Left kidney (tissue), 1 donor: ENCODE measurements at regions not wholly inside any gene's neighbourhood (a gene's known extent, or its start where the extent isn't known, plus 50 kb on each side); places are given as distances from the start of the nearest gene placed in this dataset.
A peak's percentile ranks its signal among the peaks of the same experiment; 100 is the strongest.

Source experiments
- DNase-seq: peaks from one replicate; pipeline ENCODE4 v3.0.0-alpha.2; 2013

DNA sequence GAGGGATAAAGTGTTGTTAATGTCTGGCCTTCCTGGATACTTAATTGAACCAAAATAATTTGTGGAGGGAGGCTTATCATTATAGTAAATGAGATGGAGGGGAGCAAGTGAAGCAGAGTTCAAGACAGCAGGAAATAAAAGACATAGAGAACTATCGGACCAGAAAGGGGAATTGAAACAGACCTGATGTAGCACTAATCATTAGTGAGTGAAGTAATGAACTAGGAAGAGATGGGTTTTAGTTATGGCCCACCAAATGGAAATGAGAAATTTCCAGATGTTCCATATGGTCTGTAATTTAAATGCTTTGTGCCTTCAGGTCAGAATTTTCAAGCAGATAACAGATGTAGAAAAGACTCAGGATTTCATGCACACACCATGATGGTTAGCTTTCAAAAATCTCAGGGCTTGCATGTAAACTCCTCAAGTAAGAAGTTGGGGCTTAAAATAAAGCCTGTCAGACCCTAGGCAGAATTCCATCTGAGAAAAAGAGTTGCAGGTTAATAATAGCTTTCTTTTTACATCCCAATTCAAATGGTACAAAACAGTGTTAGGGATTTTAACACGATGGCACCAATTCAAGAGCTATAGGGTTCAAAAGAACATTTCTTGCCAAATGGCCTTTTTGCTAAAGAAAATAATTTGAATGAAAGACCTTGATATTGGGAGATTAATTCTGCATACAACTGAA, 355.8 kb downstream of the FSCB start:
- no peak for DNase-seq

DNA sequence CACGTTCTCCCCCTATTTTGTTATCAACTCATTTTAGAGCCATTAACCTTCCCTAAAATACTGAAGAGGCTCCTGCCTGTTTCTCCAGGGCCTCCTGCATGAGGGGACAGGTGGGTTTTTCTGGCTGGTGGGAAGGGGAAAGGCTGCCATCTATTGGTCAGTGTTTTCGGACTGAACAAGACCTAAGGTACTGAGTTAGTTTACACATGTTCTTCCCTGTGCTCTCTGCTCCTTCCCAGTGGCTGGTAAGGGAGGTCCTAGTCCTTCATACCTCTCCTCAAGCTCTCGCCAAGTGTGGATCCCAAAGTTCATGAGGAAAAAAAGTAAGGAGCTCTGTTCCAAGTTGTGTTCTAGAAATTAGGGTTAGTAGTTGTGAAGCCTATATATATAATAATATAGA, 357.5 kb downstream of the FSCB start:
- peak; percentile 57 for DNase-seq

DNA sequence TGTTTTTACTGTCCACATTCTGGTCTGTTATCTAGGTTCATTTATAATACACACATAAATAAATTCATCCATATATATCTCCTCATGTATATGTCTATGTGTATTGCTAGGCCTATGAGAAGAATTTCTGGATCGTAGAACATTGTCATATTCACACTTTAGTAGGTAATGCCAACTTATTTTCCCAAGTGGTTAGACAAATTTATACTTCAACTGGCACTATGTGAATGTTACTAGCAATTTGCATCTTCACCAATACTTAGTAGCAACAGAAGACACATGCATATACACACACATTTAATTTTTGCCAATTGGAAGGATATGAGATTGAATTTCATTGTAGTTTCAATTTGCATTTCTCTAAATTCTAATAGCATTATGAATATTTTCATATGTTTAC, 365.1 kb downstream of the FSCB start:
- no peak for DNase-seq

DNA sequence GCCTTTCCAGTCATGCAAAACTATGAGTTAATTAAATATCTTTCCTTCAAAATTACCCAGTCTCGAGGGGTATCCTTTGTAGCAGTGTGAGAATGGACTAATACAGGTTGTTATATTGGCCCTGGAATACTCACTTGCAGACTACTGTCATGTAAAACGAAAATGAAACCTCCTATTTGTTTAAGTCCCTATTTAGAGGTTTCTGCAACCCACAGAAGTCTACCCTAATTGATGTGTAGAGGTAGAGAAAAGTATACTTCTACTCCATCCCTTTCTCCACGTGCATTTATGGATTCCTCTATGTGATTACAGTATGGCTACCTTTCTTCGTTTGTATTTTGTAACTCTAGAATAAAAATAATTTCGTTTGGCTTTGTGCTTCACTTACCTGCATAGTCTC, 371.1 kb downstream of the FSCB start:
- no peak for DNase-seq

DNA sequence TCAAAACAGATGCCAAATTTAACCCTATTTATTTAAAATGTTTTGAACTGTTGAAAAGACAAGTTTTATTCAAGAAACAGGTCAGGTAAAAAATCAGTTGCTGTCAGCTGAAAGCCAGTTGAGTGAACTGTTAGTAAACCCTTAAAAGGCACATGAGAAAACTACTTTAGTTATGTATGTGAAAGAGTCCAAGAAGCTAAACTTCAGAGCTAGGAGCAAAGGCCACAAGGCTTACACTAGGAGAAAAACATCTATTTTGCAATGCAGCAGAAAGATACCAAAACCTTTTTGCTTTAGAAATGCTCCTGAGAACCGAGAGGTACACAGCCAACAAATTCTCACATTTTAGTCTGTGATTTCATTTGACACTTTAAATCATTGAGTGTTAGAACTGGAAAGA, 375.2 kb downstream of the FSCB start:
- DNase-seq, result no peak

DNA sequence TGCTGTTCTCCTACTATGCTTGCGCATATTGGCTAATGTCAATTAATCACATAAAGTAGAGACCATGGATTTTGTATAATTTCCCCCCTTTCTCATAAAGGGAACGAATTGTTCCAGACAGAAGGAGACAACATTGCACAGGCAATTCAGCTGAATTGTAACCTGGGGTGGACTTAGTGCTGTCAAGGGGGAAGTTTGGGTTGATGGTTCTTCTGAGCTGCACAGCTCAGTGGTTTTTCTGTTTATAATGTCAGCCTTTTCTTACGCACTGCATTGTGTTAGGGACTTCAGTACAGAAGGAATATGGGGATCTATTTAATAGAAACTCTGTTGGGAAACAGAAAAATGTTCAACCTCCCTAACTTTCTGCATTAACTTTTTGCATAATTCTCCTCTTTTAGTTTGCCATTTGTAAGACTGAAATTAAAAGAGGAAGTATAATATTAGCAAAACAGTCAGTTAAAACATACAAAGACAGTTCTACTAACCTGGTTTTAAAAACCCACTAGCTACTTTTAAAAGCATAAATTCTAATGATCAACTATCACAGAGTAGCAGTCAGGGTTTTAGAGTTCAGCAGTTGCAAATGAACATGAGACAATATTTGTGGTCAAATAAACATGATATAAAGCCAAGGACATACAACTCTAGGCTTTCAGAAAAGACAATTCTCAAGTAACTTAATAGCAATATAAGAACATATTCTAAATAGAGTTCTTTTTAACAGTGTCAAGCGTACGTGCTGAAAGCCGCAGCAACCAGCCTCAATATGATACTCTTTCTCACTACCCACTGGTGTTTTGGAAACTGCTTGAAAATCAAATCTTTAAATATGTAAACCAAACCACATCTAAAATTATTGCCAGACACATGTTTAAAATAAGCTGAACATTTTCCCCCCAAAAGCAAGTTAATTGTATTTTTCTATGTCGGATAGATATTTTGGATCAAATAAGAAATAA, 393.0 kb downstream of the FSCB start:
- no peak for DNase-seq

DNA sequence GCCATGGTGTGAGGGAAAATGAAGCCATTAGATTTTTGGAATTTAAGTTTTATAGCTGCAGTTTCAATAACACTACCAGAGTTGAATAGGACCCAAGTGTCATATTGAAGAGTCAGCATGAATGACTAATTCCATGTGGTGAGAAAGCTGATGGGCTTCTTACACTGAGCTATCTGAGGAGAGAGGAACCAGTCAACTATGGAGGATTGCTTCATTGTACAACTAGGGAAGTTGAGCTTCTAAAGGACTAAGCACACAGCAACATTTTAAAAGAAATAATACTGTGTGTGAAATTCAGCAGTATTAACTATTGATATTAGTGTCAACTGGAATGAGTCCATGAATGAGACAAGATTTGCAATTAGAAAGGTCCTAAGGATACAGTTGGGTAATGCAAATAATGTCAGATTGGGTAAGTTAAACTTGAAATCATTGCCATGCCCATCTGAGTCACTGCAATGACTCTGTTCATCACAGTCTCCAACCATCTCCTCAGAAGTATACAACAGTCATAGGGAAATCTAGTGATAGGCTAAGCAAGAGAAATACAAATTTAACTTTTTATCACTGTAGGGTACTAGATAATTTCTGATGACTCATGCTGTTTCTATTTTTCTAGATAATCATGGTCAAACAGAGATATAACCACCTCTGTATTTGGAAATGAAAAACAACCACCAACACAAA, 394.2 kb downstream of the FSCB start:
- DNase-seq, result no peak

DNA sequence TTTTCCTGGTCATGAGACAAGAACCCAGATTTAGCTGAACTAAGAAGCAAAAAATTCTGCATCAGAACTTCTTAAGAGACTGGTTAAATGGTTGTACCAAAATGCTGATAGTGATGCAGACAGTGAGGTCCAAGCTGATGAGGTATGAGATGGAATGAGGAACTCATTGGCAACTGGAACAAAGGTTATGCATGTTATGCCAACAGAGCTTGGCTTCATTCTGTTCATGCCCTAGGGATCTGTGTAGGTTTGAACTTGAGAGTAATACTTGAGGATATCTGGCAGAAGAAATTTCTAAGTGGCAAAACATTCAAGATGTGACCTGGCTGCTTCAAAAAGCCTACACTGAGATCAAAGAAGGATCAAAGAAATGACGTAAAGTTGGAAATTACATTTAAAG, 398.0 kb downstream of the FSCB start:
- no peak for DNase-seq

DNA sequence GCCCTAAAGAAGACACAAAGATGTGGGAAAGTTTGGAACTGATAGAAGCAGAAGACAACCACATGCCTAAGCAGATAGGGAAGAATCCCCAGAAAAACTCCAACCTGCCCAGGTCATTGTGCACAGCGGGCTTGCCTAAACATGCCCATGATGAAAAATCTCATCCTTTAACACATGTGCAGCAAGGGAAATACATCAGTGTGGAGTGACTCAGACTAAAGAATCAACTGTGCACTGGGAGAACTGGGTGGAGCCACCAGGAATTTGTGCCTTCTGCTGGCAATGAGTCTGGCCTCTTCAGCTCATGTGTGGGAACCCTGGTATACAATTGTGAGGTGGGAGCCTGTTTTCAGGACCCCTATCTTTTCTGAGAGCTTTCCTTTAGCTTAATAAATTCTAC, 398.5 kb downstream of the FSCB start:
- no peak for DNase-seq

DNA sequence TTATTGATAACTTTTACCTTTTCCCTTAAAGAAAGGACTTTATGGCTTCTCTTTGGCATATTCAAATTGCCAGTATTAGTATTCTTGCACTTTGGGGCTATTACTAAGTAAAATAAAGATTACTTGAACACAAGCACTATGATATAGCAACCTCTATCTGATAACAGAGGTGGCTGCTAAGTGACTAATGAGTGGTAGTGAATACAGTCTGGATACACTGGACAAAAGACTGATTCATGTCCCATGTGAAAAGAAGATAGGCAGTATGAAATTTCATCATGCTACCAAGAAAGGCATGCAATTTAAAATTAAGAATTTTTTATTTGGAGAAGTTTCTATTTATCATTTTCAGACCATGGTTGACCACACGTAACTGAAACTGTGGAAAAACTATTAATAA, 399.9 kb downstream of the FSCB start:
- DNase-seq, result no peak

DNA sequence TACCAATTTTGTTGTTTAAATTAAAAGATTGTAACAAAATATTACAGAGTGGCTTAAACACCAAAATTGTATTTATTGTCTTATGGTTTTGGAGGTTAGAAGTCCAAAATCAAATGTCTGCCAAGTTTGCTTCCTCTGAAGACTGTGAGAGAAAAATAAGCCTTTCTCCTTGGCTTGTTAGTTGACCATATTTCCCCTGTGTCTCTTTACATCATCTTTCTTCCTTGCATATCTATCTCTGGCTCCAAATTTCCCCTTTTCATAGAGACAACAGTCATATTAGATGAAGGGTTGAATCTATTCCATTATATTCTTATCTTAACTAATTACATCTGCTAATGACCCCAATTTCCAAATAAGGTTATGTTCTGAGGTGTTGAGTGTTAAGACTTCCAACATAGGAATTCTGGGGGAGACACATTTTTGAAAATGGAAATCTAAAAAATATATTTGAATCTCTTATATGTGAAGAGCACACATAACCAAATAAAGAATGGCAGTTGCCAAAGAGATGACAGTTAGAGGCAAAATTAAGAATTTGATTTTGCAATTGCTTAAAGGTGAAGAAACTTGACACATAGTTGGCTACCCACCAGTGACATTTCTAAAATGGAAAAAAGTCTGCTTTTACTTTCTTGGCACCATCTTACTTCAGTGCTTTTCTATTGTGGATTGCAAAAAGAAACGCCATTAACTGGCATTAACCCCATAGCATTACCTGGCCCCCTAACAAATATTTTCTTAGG, 407.2 kb downstream of the FSCB start:
- no peak for DNase-seq

DNA sequence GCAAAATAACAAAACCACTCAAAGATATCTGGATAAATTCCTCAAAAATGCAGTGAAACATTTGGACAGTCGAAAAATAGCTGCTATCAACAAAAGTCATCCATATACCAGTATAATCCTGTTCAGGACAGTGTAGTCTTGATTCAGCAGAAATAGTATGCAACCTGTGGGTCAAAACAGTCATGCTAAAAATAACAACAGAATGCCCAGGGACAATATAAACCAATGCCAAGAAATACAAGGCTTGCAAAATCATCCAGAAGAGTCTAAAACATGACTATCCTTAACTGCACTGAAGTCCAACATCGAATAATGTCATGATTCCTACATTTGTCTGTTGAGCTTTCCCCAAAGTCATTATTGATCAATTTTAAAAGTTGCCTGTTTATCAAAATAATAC, 425.9 kb downstream of the FSCB start:
- no peak for DNase-seq

DNA sequence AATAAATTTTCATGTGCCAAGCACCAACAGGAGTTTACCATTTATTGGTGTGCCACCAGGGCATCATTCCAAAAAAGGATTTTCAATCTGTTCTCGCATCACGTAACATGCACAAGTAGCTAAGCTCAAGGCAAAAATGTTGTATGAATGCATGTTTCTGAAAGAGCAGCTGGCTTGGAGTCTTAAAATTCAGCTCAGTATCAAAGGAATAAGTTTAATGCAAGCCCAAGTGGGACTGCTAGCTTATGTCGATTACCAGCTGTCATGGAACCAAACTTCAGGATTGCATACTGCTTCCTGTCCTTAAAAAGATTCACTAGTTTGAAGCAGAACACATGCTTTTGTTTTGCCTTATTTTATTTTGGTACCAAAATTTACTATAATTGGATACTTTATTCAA, 437.0 kb downstream of the FSCB start:
- no peak for DNase-seq

DNA sequence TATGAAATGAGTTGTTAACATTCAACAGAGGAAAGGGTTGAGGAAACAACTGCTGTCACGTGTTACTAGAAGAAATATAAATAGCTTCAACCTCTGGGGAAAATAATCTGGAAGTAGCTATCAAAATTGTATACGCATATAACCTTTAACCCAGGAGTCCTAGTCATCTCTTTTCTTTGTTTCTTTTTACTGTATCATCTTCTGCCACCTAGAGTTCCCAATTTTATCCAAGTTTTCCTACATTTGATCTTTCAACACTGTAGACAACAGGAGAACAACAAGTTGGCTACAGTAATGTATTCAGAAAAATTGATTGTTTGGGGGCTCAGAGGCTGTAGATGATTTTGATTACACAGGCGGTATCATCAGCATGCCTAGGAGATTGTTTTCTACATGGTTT, 453.7 kb downstream of the FSCB start:
- DNase-seq, result no peak

DNA sequence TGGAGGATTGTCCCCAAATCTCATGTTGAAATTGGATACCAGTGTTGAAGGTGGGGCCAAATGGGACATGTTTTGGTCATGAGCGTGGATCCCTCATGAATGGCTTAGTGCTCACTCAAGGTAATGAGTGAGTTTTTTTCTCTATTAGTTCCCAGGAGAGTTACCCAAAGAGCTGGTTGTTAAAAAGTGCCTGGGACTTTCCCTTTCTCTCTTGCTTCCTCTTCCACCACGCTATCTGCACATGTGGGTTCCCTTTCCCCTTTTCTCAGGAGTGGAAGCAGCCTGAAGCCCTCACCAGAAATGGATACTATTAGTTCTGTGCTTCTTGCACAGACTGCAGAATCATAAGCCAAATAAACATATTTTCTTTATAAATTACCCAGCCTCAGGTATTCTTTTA, 465.4 kb downstream of the FSCB start:
- no peak for DNase-seq

DNA sequence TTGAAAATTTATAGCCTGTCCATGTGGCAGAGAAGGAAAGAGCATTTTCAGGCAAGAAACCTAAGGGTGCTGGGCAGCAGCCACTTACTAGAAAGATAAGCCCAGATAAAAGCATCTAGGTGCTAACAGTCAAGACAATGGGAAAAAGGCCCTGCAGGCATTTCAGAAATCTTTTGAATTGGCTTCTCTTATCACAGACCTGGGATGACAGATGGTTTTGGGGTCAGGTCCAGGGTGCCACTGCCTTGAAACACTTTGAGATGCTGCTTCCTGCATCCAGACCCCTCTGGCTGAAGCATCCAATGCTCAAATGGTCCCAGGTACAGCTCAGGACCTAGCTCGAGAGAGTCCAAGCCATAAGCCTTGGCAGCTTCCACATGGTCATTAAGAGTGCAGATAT, 466.5 kb downstream of the FSCB start:
- DNase-seq, result no peak

DNA sequence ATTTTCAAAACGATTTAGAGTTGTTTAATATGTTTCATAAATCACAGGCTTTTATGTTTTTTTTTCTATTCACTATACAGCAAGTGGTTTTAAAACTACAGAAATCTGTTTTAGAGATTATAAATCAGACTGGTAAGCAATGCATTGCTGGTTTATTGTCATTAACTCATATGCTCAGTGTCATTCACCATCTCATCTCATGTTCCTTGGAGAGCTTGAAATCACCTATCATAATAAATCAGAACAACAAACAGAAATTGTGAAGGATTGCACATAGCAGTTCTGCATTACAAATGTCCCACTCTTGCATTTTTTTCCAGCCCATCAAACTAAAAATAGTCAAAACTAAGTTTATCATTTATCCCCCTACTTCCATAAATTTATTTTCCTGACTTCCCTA, 470.8 kb downstream of the FSCB start:
- DNase-seq, result no peak

DNA sequence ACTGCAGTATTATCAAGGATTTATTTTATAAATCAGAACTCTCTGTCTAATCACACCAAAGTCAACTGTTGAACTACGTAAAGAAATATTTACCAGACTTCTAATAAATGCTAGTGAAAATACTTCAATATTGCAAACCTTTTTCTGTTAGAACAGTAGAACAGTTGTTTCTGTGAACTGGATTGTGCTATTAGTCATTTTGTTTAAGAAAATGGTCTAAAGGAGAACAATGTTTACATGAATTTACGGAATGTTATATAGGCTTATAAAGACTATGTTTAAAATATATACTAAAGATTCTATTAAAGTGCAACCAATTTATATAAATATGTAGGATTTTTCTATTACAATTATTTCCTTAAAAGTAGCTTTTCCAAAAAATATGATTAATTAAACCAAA, 471.4 kb downstream of the FSCB start:
- DNase-seq, result no peak

DNA sequence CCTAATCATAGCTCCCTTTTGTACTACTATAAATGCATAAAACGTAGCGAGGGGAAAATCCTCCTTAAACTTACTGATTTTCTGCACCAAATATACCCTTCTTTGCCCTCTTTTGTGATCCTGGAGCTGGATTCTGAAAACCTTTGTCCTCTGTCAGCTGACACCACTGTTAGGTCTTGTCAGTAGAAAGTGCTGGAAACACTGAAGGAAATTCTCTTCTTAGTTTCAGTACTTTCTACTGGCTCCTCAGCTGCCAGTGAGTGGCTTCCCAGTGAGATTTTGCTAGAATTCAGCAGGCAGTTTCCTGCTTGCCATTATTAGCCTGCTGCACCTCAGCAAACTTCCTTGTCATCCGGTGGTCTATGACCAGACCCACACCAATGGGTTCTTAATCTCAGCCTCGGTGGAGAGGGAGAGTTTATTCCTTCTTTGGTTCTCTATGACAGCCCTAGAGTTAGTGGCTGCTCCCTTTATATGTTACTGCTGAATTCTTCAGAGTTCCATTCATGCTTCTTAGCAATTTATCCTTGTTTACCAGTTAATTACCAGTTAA, 476.2 kb downstream of the FSCB start:
- no peak for DNase-seq

DNA sequence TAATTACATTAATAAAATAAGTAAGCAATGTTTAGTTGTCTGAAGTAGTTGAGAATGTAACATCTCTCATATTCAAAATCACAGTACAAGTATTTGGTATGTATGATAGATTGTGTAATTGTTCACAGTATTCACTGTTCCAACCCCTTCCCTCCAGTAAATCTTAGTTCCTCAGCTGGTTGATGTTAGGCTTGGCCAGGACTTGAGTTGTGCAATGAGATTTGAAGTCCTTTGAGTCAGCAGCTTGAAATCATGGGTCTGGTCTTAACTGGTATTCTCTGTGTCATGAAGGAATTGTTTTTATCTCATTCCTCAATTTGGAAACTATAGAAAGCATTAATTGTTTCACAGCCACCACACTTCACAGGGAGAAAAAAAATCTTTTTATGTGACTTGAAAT, 477.1 kb downstream of the FSCB start:
- no peak for DNase-seq

DNA sequence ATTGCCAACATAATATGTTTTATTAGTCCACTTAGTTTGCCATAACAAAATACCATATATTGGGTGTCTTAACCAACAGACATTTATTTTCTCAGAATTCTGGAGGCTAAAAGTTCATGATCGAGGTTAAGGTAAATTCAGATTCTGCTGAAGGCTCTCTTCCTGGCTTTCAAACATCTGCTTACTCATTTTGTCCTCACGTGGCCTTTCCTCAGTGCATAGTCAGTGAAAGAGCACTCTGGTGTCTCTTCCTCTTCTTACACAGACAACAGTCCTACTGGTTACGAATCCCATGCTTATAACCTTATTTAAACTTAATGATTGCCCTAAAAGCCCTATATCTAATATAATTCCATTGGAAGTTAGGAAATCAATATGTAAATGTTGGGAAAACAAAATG, 479.7 kb downstream of the FSCB start:
- DNase-seq, result no peak

DNA sequence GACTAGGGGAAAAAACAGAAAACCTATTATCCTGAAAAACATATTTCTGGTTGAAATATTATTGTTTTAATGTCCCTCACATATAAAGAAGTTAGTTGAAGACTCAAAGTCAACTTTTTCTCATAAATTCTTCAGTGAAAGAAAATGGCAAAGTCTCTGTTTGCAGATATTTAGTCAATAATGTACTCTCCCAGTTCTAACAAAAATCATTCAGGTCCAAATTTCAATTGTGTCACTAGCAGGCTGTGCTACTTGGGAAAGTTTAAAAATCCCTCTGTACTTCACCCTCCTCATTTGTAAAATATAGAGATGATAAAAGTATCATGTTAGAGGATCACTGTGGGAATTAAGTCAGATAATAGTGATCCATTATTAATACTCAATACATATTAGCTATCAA, 496.5 kb downstream of the FSCB start:
- no peak for DNase-seq
